B cell (primary cell): ENCODE measurements at regions not wholly inside any gene's neighbourhood (a gene's known extent, or its start where the extent isn't known, plus 50 kb on each side); places are given as distances from the start of the nearest gene placed in this dataset.

ENCODE experiments used
- ATAC-seq: fragments of 200-7000 bp; cut with Tn5 transposase; one replicate; pipeline ENCODE4 v1.10.0; 2021; ENCODE audit warnings: low read depth, mild to moderate bottlenecking, moderate number of reproducible peaks, moderate library complexity
- CTCF ChIA-PET: fragments of 350-600 bp; sonication (Branson Sonifier 250); formaldehyde crosslinking; loops from one replicate; lab custom pipeline; 2021; ENCODE audit warnings: antibody characterized with exemption, inconsistent platforms; lab: Charles Lee
- POLR2A ChIA-PET: fragments of 350-600 bp; sonication (Branson Sonifier 250); formaldehyde crosslinking; loops from one replicate; lab custom pipeline; 2021; ENCODE audit warnings: antibody characterized with exemption; lab: Charles Lee
- DNase-seq: peaks from one replicate; pipeline ENCODE4 v3.0.0; 2013
- H2AFZ ChIP-seq: 2 replicates; pipeline ENCODE4 v1.6.1; 2012; ENCODE audit warnings: mild to moderate bottlenecking, low read depth, low read length; ENCODE audit not compliant: insufficient read depth, poor library complexity, severe bottlenecking
- H3K27ac ChIP-seq, 2 donors: 1 replicate in 1 of 2; 2 replicates in 1 of 2; pipeline ENCODE4 v1.5.1; 2012 to 2013; ENCODE audit warnings: low read length in 2 of 2, mild to moderate bottlenecking in 2 of 2, moderate library complexity in 1 of 2
- H3K27me3 ChIP-seq, 4 experiments: fragments of 200-600 bp in 1 of 4; sonication (generic) in 1 of 4; replicated peaks in 1 of 4; 1 replicate in 2 of 4; 2 replicates in 2 of 4; pipeline versions ENCODE4 v1.6.1 to v1.7.0; 2013 to 2016; ENCODE audit warnings: low read length in 3 of 4, mild to moderate bottlenecking in 2 of 4, mixed read lengths in 1 of 4, moderate library complexity in 1 of 4; ENCODE audit not compliant: insufficient read depth in 4 of 4, control insufficient read depth in 3 of 4; ENCODE audit errors: control extremely low read depth in 1 of 4
- H3K36me3 ChIP-seq, 2 experiments: replicated peaks in 1 of 2; 1 replicate in 1 of 2; 2 replicates in 1 of 2; pipeline versions ENCODE4 v1.6.1 to v1.7.1; 2013; ENCODE audit warnings: low read length in 1 of 2; ENCODE audit not compliant: insufficient read depth in 2 of 2, control insufficient read depth in 1 of 2; ENCODE audit errors: control extremely low read depth in 1 of 2, extremely low read depth in 1 of 2
- H3K4me1 ChIP-seq, 2 donors: fragments of 200-600 bp in 1 of 2; sonication (generic) in 1 of 2; 1 replicate in 1 of 2; 2 replicates in 1 of 2; pipeline versions ENCODE4 v1.5.1 to v1.6.1; 2013 to 2017; ENCODE audit warnings: low read length in 2 of 2; ENCODE audit not compliant: control insufficient read depth in 2 of 2, insufficient read depth in 2 of 2
- H3K4me2 ChIP-seq: replicated peaks from 2 replicates; pipeline ENCODE3; 2012; ENCODE audit warnings: mild to moderate bottlenecking, low read depth, low read length; ENCODE audit not compliant: poor library complexity, severe bottlenecking
- H3K4me3 ChIP-seq, 5 experiments: fragments of 200-600 bp in 1 of 5; sonication (generic) in 1 of 5; 1 replicate in 3 of 5; 2 replicates in 2 of 5; pipeline versions ENCODE4 v1.5.1 to v1.7.0; 2011 to 2016; ENCODE audit warnings: low read length in 4 of 5, mild to moderate bottlenecking in 4 of 5, low read depth in 2 of 5, control low read depth in 1 of 5, moderate library complexity in 1 of 5; ENCODE audit not compliant: insufficient read depth in 1 of 5; ENCODE audit errors: control extremely low read depth in 1 of 5, extremely low read depth in 1 of 5
- H3K79me2 ChIP-seq: fragments of 200-600 bp; sonication (generic); one replicate; pipeline ENCODE4 v1.6.0; 2016; ENCODE audit warnings: low read length; ENCODE audit not compliant: control insufficient read depth, insufficient read depth
- H3K9ac ChIP-seq: fragments of 200-600 bp; sonication (generic); 2 replicates; pipeline ENCODE4 v1.6.1; 2017; ENCODE audit warnings: mild to moderate bottlenecking, low read length, moderate library complexity
- H3K9me3 ChIP-seq, 3 donors: one replicate each; pipeline versions ENCODE4 v1.6.1 to v1.7.1; 2013; ENCODE audit warnings: low read length in 2 of 3; ENCODE audit not compliant: control insufficient read depth in 2 of 3, insufficient read depth in 1 of 3; ENCODE audit errors: control extremely low read depth in 1 of 3
- H4K20me1 ChIP-seq: 2 replicates; pipeline ENCODE4 v1.6.0; 2012; ENCODE audit warnings: mild to moderate bottlenecking, low read length; ENCODE audit not compliant: insufficient read depth, control insufficient read depth, poor library complexity, severe bottlenecking
- H3K27ac Mint-ChIP-seq: one replicate; pipeline ENCODE4 v1.8.0; 2021; ENCODE audit warnings: mixed read lengths
- H3K27me3 Mint-ChIP-seq: one replicate; pipeline ENCODE4 v1.8.0; 2021; ENCODE audit warnings: mixed read lengths
- H3K4me1 Mint-ChIP-seq: one replicate; pipeline ENCODE4 v1.8.0; 2021; ENCODE audit warnings: mixed read lengths
- H3K4me3 Mint-ChIP-seq: one replicate; pipeline ENCODE4 v1.8.0; 2021; ENCODE audit warnings: mixed read lengths
- H3K9me3 Mint-ChIP-seq: one replicate; pipeline ENCODE4 v1.8.0; 2022; ENCODE audit warnings: mixed read lengths; ENCODE audit not compliant: insufficient read depth
- CTCF ChIP-seq: fragments of 200-600 bp; IDR thresholded peaks from one replicate; pipeline ENCODE4 v1.8.0; 2022; ENCODE audit warnings: antibody characterized with exemption, mild to moderate bottlenecking
- EZH2 ChIP-seq: IDR thresholded peaks from 2 replicates; pipeline ENCODE4 v1.6.1; 2012; ENCODE audit warnings: borderline replicate concordance, low read depth, mild to moderate bottlenecking, moderate library complexity, low read length; ENCODE audit not compliant: insufficient read depth, poor library complexity, severe bottlenecking
- WGBS: methylation state at CpG from one replicate; pipeline ENCODE4 v1.1.5; 2013; ENCODE audit warnings: missing lambda C conversion rate; ENCODE audit not compliant: insufficient coverage; 5-methylcytosine and 5-hydroxymethylcytosine counted together
- intact Hi-C: fragments of 100-400 bp; cut with micrococcal nuclease; formaldehyde crosslinking; loops from one replicate; pipeline ENCODE4 v1.10.0; 2022

- Histone ChIP-seq H3K27me3 (no peaks in the 10 kb centered on the region), H3K4me1 (no peaks in the 10 kb centered on the region), H4K20me1 (no peaks in the 10 kb centered on the region), H3K9me3 (peaks cover 0 to 7% (median 0%) of the 10 kb centered on the region in 3 donors), H3K79me2 (no peaks in the 10 kb centered on the region), H3K27ac (no peak overlapping the region), H3K36me3 (no peaks in the 10 kb centered on the region), H3K4me2 (no peak overlapping the region), H2AFZ (no peak overlapping the region), H3K9ac (no peak overlapping the region), H3K4me3 (no peak overlapping the region)
- intact Hi-C loops: no loop called here
- Mint-ChIP-seq H3K27me3 (peaks cover 13% of the 10 kb centered on the region), H3K4me1 (no peaks in the 10 kb centered on the region), H3K9me3 (peaks cover 2% of the 10 kb centered on the region), H3K4me3 (no peak overlapping the region), H3K27ac (no peak overlapping the region)
- 91% methylated on average over 17 of the region's 26 CpGs for WGBS
- DNase-seq (no peak), ATAC-seq (no peak)
- CTCF ChIA-PET: no interaction called here
- TF ChIP-seq CTCF (no peak), EZH2 (no peak)
- POLR2A ChIA-PET: no interaction called here
Measured at GRCh38 chr11:70586261-70587074, 188.1 kb downstream of the CTTN start.

- no peaks in the 10 kb centered on the region for H3K4me1 Mint-ChIP-seq
- CTCF ChIA-PET: interaction anchor here (0.6 kb wide), 1 partner anchor 671 kb away, joined by 3 read pairs; no protein-coding TSS in a partner anchor
Measured at GRCh38 chr11:70587075-70587389, 188.7 kb downstream of the CTTN start.

More at GRCh38 chr11:70587075-70587389, 188.7 kb downstream of the CTTN start:
- intact Hi-C loops: no loop called here
- DNase-seq (no peak), ATAC-seq (no peak)
- no peaks in the 10 kb centered on the region for H3K36me3 ChIP-seq
- H3K4me2 ChIP-seq: no peak overlapping the region
- H3K79me2 ChIP-seq: no peaks in the 10 kb centered on the region
- POLR2A ChIA-PET: no interaction called here
- Mint-ChIP-seq H3K27me3 (peaks cover 13% of the 10 kb centered on the region), H3K27ac (no peak overlapping the region), H3K9me3 (peaks cover 2% of the 10 kb centered on the region), H3K4me3 (no peak overlapping the region)
- no peaks in the 10 kb centered on the region for H3K4me1 ChIP-seq
- no peak overlapping the region for H2AFZ ChIP-seq
- TF ChIP-seq CTCF (no peak), EZH2 (no peak)
- peaks cover 0 to 7% (median 0%) of the 10 kb centered on the region in 3 donors for H3K9me3 ChIP-seq
- H3K27ac ChIP-seq: no peak overlapping the region
- no peaks in the 10 kb centered on the region for H4K20me1 ChIP-seq
- 83% methylated on average over 9 of the region's 9 CpGs for WGBS
- H3K4me3 ChIP-seq: no peak overlapping the region
- no peak overlapping the region for H3K9ac ChIP-seq
- no peaks in the 10 kb centered on the region for H3K27me3 ChIP-seq
